CD14-positive monocyte (primary cell): ENCODE measurements at regions not wholly inside any gene's neighbourhood (a gene's known extent, or its start where the extent isn't known, plus 50 kb on each side); places are given as distances from the start of the nearest gene placed in this dataset.

Source experiments
- DNase-seq, 3 donors: peaks; one replicate each; pipeline ENCODE4 v3.0.0-alpha.2; 2011 to 2022
- H2AFZ ChIP-seq: 2 replicates; pipeline ENCODE4 v1.6.0; 2012; ENCODE audit warnings: mild to moderate bottlenecking, low read depth, low read length, inconsistent platforms; ENCODE audit not compliant: insufficient read depth, poor library complexity, severe bottlenecking
- H3K27ac ChIP-seq, 2 donors: 1 replicate in 1 of 2; 2 replicates in 1 of 2; pipeline ENCODE4 v1.5.1; 2012 to 2013; ENCODE audit warnings: low read length in 2 of 2, control low read depth in 1 of 2, inconsistent platforms in 1 of 2, low read depth in 1 of 2, mild to moderate bottlenecking in 1 of 2
- H3K27me3 ChIP-seq, 2 donors: one replicate each; pipeline versions ENCODE4 v1.6.0 to v1.6.1; 2011 to 2013; ENCODE audit warnings: low read length in 2 of 2; ENCODE audit not compliant: control insufficient read depth in 2 of 2, insufficient read depth in 2 of 2
- H3K36me3 ChIP-seq, 2 donors: replicated peaks in 1 of 2; 1 replicate in 1 of 2; 2 replicates in 1 of 2; pipeline versions ENCODE4 v1.5.1 to v1.6.1; 2012 to 2013; ENCODE audit warnings: low read length in 2 of 2, control low read depth in 1 of 2, inconsistent platforms in 1 of 2, mild to moderate bottlenecking in 1 of 2; ENCODE audit not compliant: insufficient read depth in 2 of 2, control insufficient read depth in 1 of 2
- H3K4me1 ChIP-seq, 2 donors: 1 replicate in 1 of 2; 2 replicates in 1 of 2; pipeline versions ENCODE4 v1.5.1 to v1.6.1; 2012 to 2013; ENCODE audit warnings: low read length in 2 of 2, control low read depth in 1 of 2, inconsistent platforms in 1 of 2, mild to moderate bottlenecking in 1 of 2, moderate library complexity in 1 of 2; ENCODE audit not compliant: insufficient read depth in 2 of 2, control insufficient read depth in 1 of 2
- H3K4me2 ChIP-seq: replicated peaks from 2 replicates; pipeline ENCODE3; 2012; ENCODE audit warnings: low read length, moderate library complexity, mild to moderate bottlenecking; ENCODE audit not compliant: poor library complexity, severe bottlenecking; ENCODE audit errors: extremely low read depth
- H3K4me3 ChIP-seq, 3 experiments: fragments of 200-600 bp in 1 of 3; sonication (generic) in 1 of 3; replicated peaks in 1 of 3; 1 replicate in 2 of 3; 2 replicates in 1 of 3; pipeline ENCODE4 v1.5.1; 2011 to 2013; ENCODE audit warnings: low read length in 3 of 3, mild to moderate bottlenecking in 3 of 3, control low read depth in 2 of 3, low read depth in 2 of 3, inconsistent platforms in 1 of 3, moderate library complexity in 1 of 3
- H3K79me2 ChIP-seq: 2 replicates; pipeline ENCODE4 v1.6.0; 2012; ENCODE audit warnings: mild to moderate bottlenecking, control low read depth, inconsistent platforms, low read length, moderate library complexity; ENCODE audit not compliant: insufficient read depth
- H3K9ac ChIP-seq: 2 replicates; pipeline ENCODE4 v1.6.0; 2017; ENCODE audit warnings: low read length, mild to moderate bottlenecking; ENCODE audit not compliant: insufficient read depth, poor library complexity, severe bottlenecking
- H3K9me3 ChIP-seq, 2 donors: replicated peaks in 1 of 2; 1 replicate in 1 of 2; 2 replicates in 1 of 2; pipeline versions ENCODE4 v1.5.1 to v1.6.1; 2012 to 2013; ENCODE audit warnings: low read length in 2 of 2, control low read depth in 1 of 2; ENCODE audit not compliant: control insufficient read depth in 1 of 2, insufficient read depth in 1 of 2
- H4K20me1 ChIP-seq: 2 replicates; pipeline ENCODE4 v1.6.0; 2012; ENCODE audit warnings: mild to moderate bottlenecking, low read length, control low read depth, moderate library complexity; ENCODE audit not compliant: insufficient read depth
- H3K27ac Mint-ChIP-seq, 7 donors: one replicate each; pipeline ENCODE4 v1.8.0; 2020; ENCODE audit warnings: mild to moderate bottlenecking in 7 of 7, mixed read lengths in 7 of 7, moderate library complexity in 6 of 7, inconsistent platforms in 2 of 7
- H3K27me3 Mint-ChIP-seq, 3 donors: one replicate each; pipeline ENCODE4 v1.8.0; 2021 to 2022; ENCODE audit warnings: low read depth in 3 of 3, mild to moderate bottlenecking in 3 of 3, mixed read lengths in 3 of 3, moderate library complexity in 3 of 3, inconsistent platforms in 1 of 3
- H3K36me3 Mint-ChIP-seq, 2 donors: one replicate each; pipeline ENCODE4 v1.8.0; 2020; ENCODE audit warnings: mixed read lengths in 2 of 2, inconsistent platforms in 1 of 2, mild to moderate bottlenecking in 1 of 2
- H3K4me1 Mint-ChIP-seq: one replicate; pipeline ENCODE4 v1.8.0; 2020; ENCODE audit warnings: mild to moderate bottlenecking, mixed read lengths
- H3K4me3 Mint-ChIP-seq, 2 donors: one replicate each; pipeline ENCODE4 v1.8.0; 2020; ENCODE audit warnings: mild to moderate bottlenecking in 2 of 2, mixed read lengths in 2 of 2, moderate library complexity in 1 of 2
- H3K9me3 Mint-ChIP-seq, 7 donors: one replicate each; pipeline ENCODE4 v1.8.0; 2020 to 2022; ENCODE audit warnings: mixed read lengths in 7 of 7, mild to moderate bottlenecking in 6 of 7, moderate library complexity in 6 of 7, inconsistent platforms in 2 of 7
- CTCF ChIP-seq: fragments of 200-600 bp; IDR thresholded peaks from one replicate; pipeline ENCODE4 v1.8.0; 2022; ENCODE audit warnings: antibody characterized with exemption, mild to moderate bottlenecking
- WGBS: methylation state at CpG from one replicate; pipeline ENCODE4 v1.1.5; 2013; ENCODE audit warnings: missing lambda C conversion rate; ENCODE audit not compliant: insufficient coverage; 5-methylcytosine and 5-hydroxymethylcytosine counted together
- intact Hi-C, 2 donors: fragments of 100-400 bp; cut with micrococcal nuclease; formaldehyde crosslinking; loops; one replicate each; pipeline versions ENCODE4 v1.15.0 to v1.15.1; 2023

GRCh38 chr18:53606792-53607191 is 617.7 kb downstream of the MBD2 start:
- intact Hi-C loops = no loop called here
- H3K36me3 Mint-ChIP-seq = no peaks in the 10 kb centered on the region

GRCh38 chr18:53605198-53605597 is 619.3 kb downstream of the MBD2 start:
- H3K27me3 Mint-ChIP-seq = peaks cover 0 to 2% (median 0%) of the 10 kb centered on the region in 3 donors
- H3K4me1 Mint-ChIP-seq = no peaks in the 10 kb centered on the region
- WGBS = 96% methylated on average over 5 of the region's 8 CpGs
- no peak overlapping the region for H3K4me3 ChIP-seq
- H3K27me3 ChIP-seq = no peaks in the 10 kb centered on the region
- H3K9me3 Mint-ChIP-seq = no peaks in the 10 kb centered on the region
- H3K9ac ChIP-seq = no peak overlapping the region
- no peak overlapping the region for H3K27ac Mint-ChIP-seq
- no peaks in the 10 kb centered on the region for H3K36me3 Mint-ChIP-seq
- no peaks in the 10 kb centered on the region for H3K36me3 ChIP-seq
- H3K4me3 Mint-ChIP-seq = no peak overlapping the region
- H3K9me3 ChIP-seq = no peaks in the 10 kb centered on the region
- no peaks in the 10 kb centered on the region for H3K79me2 ChIP-seq
- intact Hi-C loops = no loop called here
- no peaks in the 10 kb centered on the region for H4K20me1 ChIP-seq
- no peak overlapping the region for H3K4me2 ChIP-seq
- DNase-seq = no peak
- TF ChIP-seq CTCF = no peak
- no peak overlapping the region for H2AFZ ChIP-seq
- H3K27ac ChIP-seq = no peak overlapping the region
- no peaks in the 10 kb centered on the region for H3K4me1 ChIP-seq

More at GRCh38 chr18:53606792-53607191, 617.7 kb downstream of the MBD2 start:
- H3K9me3 Mint-ChIP-seq = no peaks in the 10 kb centered on the region
- Histone ChIP-seq H3K27ac (no peak overlapping the region), H3K36me3 (no peaks in the 10 kb centered on the region), H3K4me3 (no peak overlapping the region), H3K4me1 (no peaks in the 10 kb centered on the region), H3K4me2 (no peak overlapping the region), H3K27me3 (no peaks in the 10 kb centered on the region), H3K9me3 (no peaks in the 10 kb centered on the region), H4K20me1 (no peaks in the 10 kb centered on the region), H3K79me2 (no peaks in the 10 kb centered on the region), H2AFZ (no peak overlapping the region), H3K9ac (no peak overlapping the region)
- DNase-seq = no peak
- no peak overlapping the region for H3K4me3 Mint-ChIP-seq
- H3K27me3 Mint-ChIP-seq = peaks cover 0 to 2% (median 0%) of the 10 kb centered on the region in 3 donors
- H3K27ac Mint-ChIP-seq = no peak overlapping the region
- no peaks in the 10 kb centered on the region for H3K4me1 Mint-ChIP-seq
- TF ChIP-seq CTCF = no peak
